GM23248 (cell line): ENCODE measurements at regions not wholly inside any gene's neighbourhood (a gene's known extent, or its start where the extent isn't known, plus 50 kb on each side); places are given as distances from the start of the nearest gene placed in this dataset.

Source experiments
- EZH2 ChIP-seq: fragments of 200-600 bp; sonication (generic); IDR thresholded peaks from 2 replicates; pipeline ENCODE4 v1.6.1; 2018; ENCODE audit warnings: antibody characterized with exemption, mild to moderate bottlenecking; ENCODE audit not compliant: insufficient read depth, poor library complexity, severe bottlenecking
- EZH2phosphoT487 ChIP-seq: fragments of 200-600 bp; sonication (generic); IDR thresholded peaks from 2 replicates; pipeline ENCODE4 v1.6.1; 2018; ENCODE audit warnings: antibody characterized with exemption, moderate library complexity, mild to moderate bottlenecking, low read depth; ENCODE audit not compliant: insufficient read depth

DNA sequence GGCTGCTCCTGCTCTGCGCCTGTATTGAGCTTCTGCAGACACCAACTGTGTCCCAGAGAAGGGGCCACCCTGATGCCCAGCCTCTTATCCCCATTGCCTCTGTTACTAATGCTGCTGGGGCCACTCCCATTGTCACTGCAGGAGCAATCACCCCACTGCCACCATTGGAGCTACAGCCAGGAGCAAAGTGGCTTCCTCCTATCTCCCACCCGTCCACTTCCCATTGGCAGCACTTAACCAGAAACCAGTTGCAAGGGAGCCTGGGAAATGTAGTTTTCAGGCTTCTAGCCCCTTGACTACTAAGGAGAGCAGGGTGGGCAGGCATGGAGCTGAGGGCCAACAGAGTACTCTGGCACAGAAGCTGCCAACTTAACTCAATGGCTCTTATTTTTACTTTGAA is 55.9 kb upstream of the KLF13 start:
- no peak for TF ChIP-seq EZH2
- TF ChIP-seq EZH2phosphoT487, result no peak
